Muscle of leg (tissue), 3 donors: ENCODE measurements at regions not wholly inside any gene's neighbourhood (a gene's known extent, or its start where the extent isn't known, plus 50 kb on each side); places are given as distances from the start of the nearest gene placed in this dataset.

ENCODE experiments used
- DNase-seq: peaks from one replicate; pipeline ENCODE4 v3.0.0; 2013
- H3K27ac ChIP-seq: one replicate; pipeline ENCODE4 v1.5.1; 2013; ENCODE audit warnings: mild to moderate bottlenecking, low read length, control low read depth
- H3K27me3 ChIP-seq: one replicate; pipeline ENCODE4 v1.6.1; 2013; ENCODE audit warnings: low read length; ENCODE audit not compliant: control insufficient read depth, insufficient read depth
- H3K36me3 ChIP-seq: one replicate; pipeline ENCODE4 v1.6.1; 2013; ENCODE audit warnings: low read length; ENCODE audit not compliant: control insufficient read depth, insufficient read depth
- H3K4me1 ChIP-seq: one replicate; pipeline ENCODE4 v1.6.1; 2013; ENCODE audit warnings: low read length; ENCODE audit not compliant: control insufficient read depth, insufficient read depth
- H3K4me3 ChIP-seq: one replicate; pipeline ENCODE4 v1.5.1; 2013; ENCODE audit warnings: low read length, control low read depth
- H3K9me3 ChIP-seq: replicated peaks from 2 replicates; pipeline ENCODE4 v1.6.1; 2013; ENCODE audit warnings: low read depth, low read length; ENCODE audit not compliant: control insufficient read depth
- WGBS: methylation state at CpG from one replicate; pipeline ENCODE4 v1.1.5; 2013; ENCODE audit warnings: missing lambda C conversion rate; ENCODE audit not compliant: insufficient coverage; 5-methylcytosine and 5-hydroxymethylcytosine counted together

DNA sequence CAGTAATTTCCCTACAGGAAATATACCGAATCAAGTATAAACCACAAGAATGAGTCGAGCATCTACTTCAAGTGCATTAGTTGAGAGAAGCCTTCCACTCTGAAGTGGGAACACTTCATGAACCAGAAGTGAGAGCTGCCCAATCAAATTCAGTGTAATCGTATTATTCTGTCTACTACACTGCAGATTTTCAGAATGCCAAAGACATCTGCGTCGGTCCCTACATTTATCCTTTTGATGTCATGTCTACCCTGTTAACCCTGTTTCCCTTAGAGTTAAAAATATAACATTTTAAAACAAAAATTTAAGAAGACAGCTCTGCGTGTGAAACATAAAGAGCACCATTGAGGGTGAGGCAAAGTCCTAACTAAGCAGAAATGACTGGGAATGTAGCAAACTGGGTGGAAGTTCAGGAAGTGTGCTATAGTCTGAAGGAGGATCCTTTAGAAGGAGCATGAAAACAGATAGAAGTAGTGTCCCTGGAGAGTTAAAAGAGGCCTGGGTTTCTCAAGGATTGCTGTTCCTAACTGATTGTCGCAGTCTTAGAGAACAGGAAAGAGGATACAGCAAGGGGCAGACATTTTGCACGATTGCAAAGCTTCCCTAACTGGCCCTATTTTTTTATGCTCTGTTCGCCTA is 291.2 kb downstream of the PTPRC start:
- no peaks in the 10 kb centered on the region for H3K36me3 ChIP-seq
- H3K9me3 ChIP-seq: no peaks in the 10 kb centered on the region
- peak overlapping the region; percentile 4 for H3K4me3 ChIP-seq
- DNase-seq: peak; percentile 61
- WGBS: 18% methylated on average over 3 of the region's 9 CpGs
- no peaks in the 10 kb centered on the region for H3K4me1 ChIP-seq
- no peaks in the 10 kb centered on the region for H3K27me3 ChIP-seq
- peak overlapping the region; percentile 77 for H3K27ac ChIP-seq

- Histone ChIP-seq H3K27ac (peak overlapping the region; percentile 17), H3K36me3 (no peaks in the 10 kb centered on the region), H3K4me1 (no peaks in the 10 kb centered on the region), H3K9me3 (no peaks in the 10 kb centered on the region), H3K27me3 (no peaks in the 10 kb centered on the region), H3K4me3 (no peak overlapping the region)
- DNase-seq: peak; percentile 32
- 43% methylated on average over 1 of the region's 6 CpGs for WGBS
These were observed 293.6 kb downstream of the PTPRC start for GRCh38 chr1:198932351-198932991.

GRCh38 chr1:198933515-198934222 is 294.8 kb downstream of the PTPRC start:
- H3K27ac ChIP-seq: peak overlapping the region; percentile 94
- no CpG with 5 or more reads among the region's 5 CpGs for WGBS

DNA sequence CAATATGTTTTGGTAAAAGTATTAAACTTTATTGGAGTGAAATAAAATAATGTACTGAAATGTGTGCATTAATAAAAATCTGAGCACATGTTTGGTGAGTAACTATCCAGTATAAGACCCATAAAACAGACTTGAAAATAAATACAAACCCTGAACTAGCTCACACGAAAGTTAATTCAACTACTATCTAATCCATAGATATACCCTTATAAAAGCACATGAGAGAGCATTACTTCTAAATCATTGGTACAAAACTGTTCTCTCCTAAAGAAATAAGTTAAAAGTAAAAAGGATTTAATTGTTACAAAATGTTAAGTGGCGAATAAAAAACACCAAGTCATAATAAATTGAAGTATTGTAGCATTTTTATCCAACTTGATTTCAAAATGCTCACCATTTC is 295.6 kb downstream of the PTPRC start:
- H3K36me3 ChIP-seq: no peaks in the 10 kb centered on the region
- H3K4me3 ChIP-seq: peak overlapping the region; percentile 85
- peak overlapping the region; percentile 94 for H3K27ac ChIP-seq
- H3K9me3 ChIP-seq: no peaks in the 10 kb centered on the region
- no peak for DNase-seq
- no peaks in the 10 kb centered on the region for H3K27me3 ChIP-seq
- no peaks in the 10 kb centered on the region for H3K4me1 ChIP-seq
- no CpG with 5 or more reads among the region's 2 CpGs for WGBS

More at GRCh38 chr1:198933515-198934222, 294.8 kb downstream of the PTPRC start:
- Histone ChIP-seq H3K27me3 (no peaks in the 10 kb centered on the region), H3K4me3 (peak overlapping the region; percentile 85), H3K36me3 (no peaks in the 10 kb centered on the region), H3K9me3 (no peaks in the 10 kb centered on the region), H3K4me1 (no peaks in the 10 kb centered on the region)
- DNase-seq: no peak

DNA sequence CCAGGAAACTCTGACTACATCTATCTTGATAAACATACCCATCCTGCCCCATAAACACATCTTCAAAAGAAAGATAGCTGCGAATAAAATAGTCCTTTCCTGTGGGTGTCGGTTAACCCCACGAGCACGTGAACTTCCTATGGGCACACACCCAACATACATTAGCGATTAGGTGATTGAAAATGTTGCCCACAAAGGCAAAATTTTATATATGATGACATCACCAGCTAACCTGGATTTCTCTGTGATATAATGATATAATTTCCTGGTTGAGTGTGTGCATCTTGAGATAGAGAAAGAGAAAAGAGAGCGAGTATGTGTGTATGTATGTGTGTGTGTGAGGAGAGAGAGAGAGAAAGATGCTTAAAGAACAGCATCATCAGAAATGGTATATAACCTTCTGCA is 296.1 kb downstream of the PTPRC start:
- no peaks in the 10 kb centered on the region for H3K4me1 ChIP-seq
- no peaks in the 10 kb centered on the region for H3K36me3 ChIP-seq
- H3K27ac ChIP-seq: peak overlapping the region; percentile 94
- H3K9me3 ChIP-seq: no peaks in the 10 kb centered on the region
- H3K27me3 ChIP-seq: no peaks in the 10 kb centered on the region
- DNase-seq: peak; percentile 64
- peak overlapping the region; percentile 85 for H3K4me3 ChIP-seq
- WGBS: no CpG with 5 or more reads among the region's 6 CpGs

DNA sequence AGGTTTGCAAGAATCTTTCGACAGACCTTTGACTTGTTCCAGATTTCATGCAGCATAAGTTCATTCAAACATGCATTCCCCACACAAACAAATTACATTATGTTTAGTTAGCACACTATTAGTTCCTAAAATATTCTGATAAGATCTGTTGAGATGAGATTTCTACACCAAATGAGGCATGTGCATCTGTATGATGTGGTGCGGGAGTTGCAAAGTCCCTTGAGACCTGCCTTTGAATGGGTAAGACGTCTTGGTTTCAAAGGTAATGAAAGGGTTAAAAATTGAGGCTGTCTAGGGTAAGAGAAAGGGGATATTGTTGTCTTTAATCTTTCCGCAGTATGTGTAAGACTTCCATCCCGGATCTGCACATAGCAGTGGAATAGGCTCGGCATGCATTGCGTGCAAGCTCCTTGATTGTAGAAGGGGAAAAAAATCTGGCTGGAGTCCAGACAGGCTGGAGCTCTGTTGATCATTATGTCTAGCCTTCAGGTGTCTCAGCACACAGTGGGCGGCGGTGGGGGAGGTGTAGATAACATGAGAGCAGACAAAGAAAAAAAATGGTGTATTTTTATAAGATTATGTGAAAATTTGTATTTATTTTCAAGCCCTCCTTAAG is 296.6 kb downstream of the PTPRC start:
- Histone ChIP-seq H3K27ac (peak overlapping the region; percentile 94), H3K4me1 (no peaks in the 10 kb centered on the region), H3K4me3 (peak overlapping the region; percentile 85), H3K9me3 (no peaks in the 10 kb centered on the region), H3K27me3 (no peaks in the 10 kb centered on the region), H3K36me3 (no peaks in the 10 kb centered on the region)
- DNase-seq: peak; percentile 97
- WGBS: 0% methylated on average over 6 of the region's 9 CpGs

GRCh38 chr1:198936371-198937083 is 297.7 kb downstream of the PTPRC start:
- peak; percentile 73 for DNase-seq
- no peaks in the 10 kb centered on the region for H3K4me1 ChIP-seq

DNA sequence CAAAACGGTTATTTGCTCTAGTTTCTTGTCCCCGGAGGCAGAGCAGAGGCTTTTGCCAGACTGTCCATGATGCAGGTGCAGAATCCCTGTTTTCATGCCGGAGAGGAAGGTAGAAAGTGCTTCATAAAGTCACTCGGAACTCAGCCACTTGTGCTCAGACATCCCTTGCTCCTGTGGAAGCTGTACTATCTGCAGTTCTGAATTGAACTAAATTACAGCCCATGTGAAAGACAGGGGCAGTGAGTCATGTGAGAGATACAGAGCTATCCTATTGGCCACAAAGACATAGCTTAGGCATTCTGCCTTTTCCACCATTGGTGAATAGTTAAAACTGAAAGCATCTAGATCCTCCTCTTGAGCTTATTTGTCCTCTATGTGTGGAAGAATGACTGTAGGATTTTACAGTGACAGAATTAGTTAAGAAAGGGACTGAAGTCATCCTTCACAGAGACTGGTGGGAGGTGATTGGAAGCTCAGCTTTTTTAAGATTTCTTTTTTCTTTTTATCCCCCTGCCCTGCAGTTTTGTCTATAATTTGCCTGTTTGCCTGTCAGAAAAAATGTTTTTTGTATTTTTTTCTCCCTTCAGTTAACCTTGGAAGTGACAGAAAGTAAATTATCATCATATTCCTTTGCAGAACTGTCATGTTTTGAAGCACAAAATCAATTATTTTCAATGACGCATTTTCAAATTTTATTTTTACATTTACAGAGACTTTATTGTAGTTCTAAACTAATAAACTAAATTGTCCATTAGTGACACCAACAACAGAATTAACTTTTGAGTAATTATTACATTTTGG is 298.6 kb downstream of the PTPRC start:
- Histone ChIP-seq H3K4me3 (peak overlapping the region; percentile 85), H3K27ac (peak overlapping the region; percentile 94), H3K9me3 (no peaks in the 10 kb centered on the region), H3K36me3 (no peaks in the 10 kb centered on the region), H3K27me3 (no peaks in the 10 kb centered on the region), H3K4me1 (no peaks in the 10 kb centered on the region)
- peak; percentile 98 for DNase-seq
- WGBS: 0% methylated on average over 1 of the region's 5 CpGs

More at GRCh38 chr1:198936371-198937083, 297.7 kb downstream of the PTPRC start:
- Histone ChIP-seq H3K4me3 (peak overlapping the region; percentile 85), H3K36me3 (no peaks in the 10 kb centered on the region), H3K27ac (peak overlapping the region; percentile 94), H3K27me3 (no peaks in the 10 kb centered on the region), H3K9me3 (no peaks in the 10 kb centered on the region)
- 0% methylated on average over 3 of the region's 6 CpGs for WGBS

DNA sequence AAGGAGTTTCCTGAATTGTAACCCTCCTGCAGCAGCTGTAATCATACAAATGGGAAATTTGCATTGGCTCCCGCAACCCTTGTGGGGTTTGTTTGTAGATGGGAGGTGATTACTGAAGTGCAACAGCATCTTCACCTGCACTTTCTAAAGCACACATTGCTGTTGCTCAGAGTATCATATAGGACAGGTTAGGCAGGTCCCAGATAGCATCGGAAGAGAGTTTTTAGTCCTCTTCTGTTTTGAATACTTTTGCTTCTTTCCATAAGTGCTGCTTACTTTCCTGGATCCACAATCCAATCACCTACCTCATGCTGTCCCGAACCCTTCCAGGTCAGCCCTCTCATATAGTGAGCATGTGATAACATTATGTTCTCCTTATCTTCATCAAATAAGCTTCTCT is 300.4 kb downstream of the PTPRC start:
- Histone ChIP-seq H3K4me3 (no peak overlapping the region), H3K36me3 (no peaks in the 10 kb centered on the region), H3K4me1 (no peaks in the 10 kb centered on the region), H3K27ac (no peak overlapping the region), H3K9me3 (no peaks in the 10 kb centered on the region), H3K27me3 (no peaks in the 10 kb centered on the region)
- no peak for DNase-seq
- WGBS: no CpG with 5 or more reads among the region's 3 CpGs
